ENCODE measurements at regions not wholly inside any gene's neighbourhood (a gene's known extent, or its start where the extent isn't known, plus 50 kb on each side); places are given as distances from the start of the nearest gene placed in this dataset.

- TF ChIP-seq POLR2AphosphoS5 (IDR thresholded peaks at IDR 0.05; ENCODE audit: borderline replicate concordance, low read depth, low read length) (no peak), FOXP2 (optimal IDR thresholded peaks at IDR 0.05; ENCODE audit: control extremely low read depth, extremely low read length, insufficient read depth) (no peak), EZH2 (IDR thresholded peaks at IDR 0.05) (no peak)
Measured at GRCh38 chr7:142321391-142321790, 63.5 kb upstream of the PRSS58 start.

Data from SK-N-MC (cell line).